ENCODE measurements at regions not wholly inside any gene's neighbourhood (a gene's known extent, or its start where the extent isn't known, plus 50 kb on each side); places are given as distances from the start of the nearest gene placed in this dataset.

GRCh38 chr6:71537717-71538116 is 249.1 kb downstream of the OGFRL1 start:
- no peak for ATAC-seq
- H3K27me3 ChIP-seq (ENCODE audit: insufficient read depth, low read length), result no peaks in the 10 kb centered on the region; the same call in 1 of the 2 replicates
- H3K27ac ChIP-seq (ENCODE audit: low read depth, low read length), result no peak overlapping the region
- intact Hi-C loops (cut with micrococcal nuclease), result no loop called here
- H3K79me2 ChIP-seq (ENCODE audit: insufficient read depth, low read length), result no peaks in the 10 kb centered on the region
- H3K9me2 ChIP-seq (ENCODE audit: insufficient read depth), result no peaks in the 10 kb centered on the region
- H3K4me2 ChIP-seq (ENCODE audit: low read length), result no peak overlapping the region
- BruUV-seq (replicated peaks), result no TSS peak
- ChIA-PET RAD21 (ENCODE audit: low non-redundant PET in 1 of 2, low total read pairs in 2 of 2, uncharacterized antibody in 2 of 2, unreplicated experiment in 2 of 2) (no interaction called here), CTCF (no interaction called here), POLR2A (no interaction called here)
- no peak overlapping the region for H3K4me3 ChIP-seq (replicated peaks in 1 of 2; ENCODE audit: low read depth in 1 of 2, low read length in 2 of 2)
- no peaks in the 10 kb centered on the region for H4K20me1 ChIP-seq (ENCODE audit: insufficient read depth)
- no peak overlapping the region for H3K9ac ChIP-seq (ENCODE audit: low read length)
- no peak for DNase-seq (ENCODE audit: low read depth, low spot score)
- no peaks in the 10 kb centered on the region for H3K36me3 ChIP-seq (ENCODE audit: control insufficient read depth in 1 of 2, insufficient read depth in 2 of 2, low read length in 2 of 2)
- no peaks in the 10 kb centered on the region for H3K9me3 ChIP-seq (ENCODE audit: control insufficient read depth in 1 of 2, insufficient read depth in 1 of 2, low read depth in 1 of 2, low read length in 2 of 2)
- H2AFZ ChIP-seq (ENCODE audit: low read depth, low read length, poor library complexity, severe bottlenecking), result no peak overlapping the region
- no peaks in the 10 kb centered on the region for H3K4me1 ChIP-seq (ENCODE audit: control insufficient read depth in 1 of 2, insufficient read depth in 2 of 2, low read length in 2 of 2)
- no peak for TF ChIP-seq EZH2phosphoT487 (IDR thresholded peaks at IDR 0.05; ENCODE audit: borderline replicate concordance)
- TF ChIP-seq EZH2 (IDR thresholded peaks at IDR 0.05), result no peak
- no peak for TF ChIP-seq POLR2A (IDR thresholded peaks at IDR 0.05; ENCODE audit: borderline replicate concordance, extremely low read depth, insufficient read depth, insufficient read length)
- TF ChIP-seq ZFX (IDR thresholded peaks at IDR 0.05), result no peak
- no peak for TF ChIP-seq ZBTB33 (IDR thresholded peaks at IDR 0.05; ENCODE audit: extremely low read depth, insufficient replicate concordance, low read length)
- no peak for TF ChIP-seq EGR1 (IDR thresholded peaks at IDR 0.05; ENCODE audit: low read depth)
- TF ChIP-seq CBX3 (IDR thresholded peaks at IDR 0.05; ENCODE audit: low read depth), result no peak
- TF ChIP-seq YY1 (IDR thresholded peaks at IDR 0.05; ENCODE audit: extremely low read depth, insufficient replicate concordance, low read depth, low read length), result no peak
- TF ChIP-seq REST (IDR thresholded peaks at IDR 0.05; ENCODE audit: low read depth), result no peak
- no peak for TF ChIP-seq ELF1 (IDR thresholded peaks at IDR 0.05; ENCODE audit: borderline replicate concordance, low read depth)
- TF ChIP-seq ATF3 (IDR thresholded peaks at IDR 0.05), result no peak
- TF ChIP-seq ZNF274 (IDR thresholded peaks at IDR 0.05; ENCODE audit: low read depth, low read length), result no peak
- no peak for TF ChIP-seq CTCF (IDR thresholded peaks at IDR 0.05 in 2 of 3, conservative IDR thresholded peaks at IDR 0.05 in 1 of 3; ENCODE audit: borderline replicate concordance in 1 of 3, insufficient read depth in 1 of 3, low read depth in 2 of 3, low read length in 2 of 3)
- no peak for TF ChIP-seq MAX (IDR thresholded peaks at IDR 0.05)
- TF ChIP-seq SIN3A (IDR thresholded peaks at IDR 0.05; ENCODE audit: low read depth), result no peak
- no peak for TF ChIP-seq TCF7L2 (IDR thresholded peaks at IDR 0.05; ENCODE audit: borderline replicate concordance, extremely low read depth, insufficient read depth, insufficient read length)

All from HCT116 (cell line).